IMR-90 (cell line): ENCODE measurements at regions not wholly inside any gene's neighbourhood (a gene's known extent, or its start where the extent isn't known, plus 50 kb on each side); places are given as distances from the start of the nearest gene placed in this dataset.

Experiments used
- ATAC-seq: fragments of 200-7000 bp; cut with Tn5 transposase; 2 replicates; pipeline ENCODE4 v1.9.1; 2020; ENCODE audit warnings: low read depth, mild to moderate bottlenecking, moderate library complexity
- BruUV-seq: library from RNA; stranded (reverse); fragments of 400-500 nt; replicated peaks from 2 replicates; lab custom pipeline; 2021; lab: Mats Ljungman, UMichigan
- CTCF ChIA-PET: fragments of 300-600 bp; formaldehyde crosslinking; extraction: SDS; loops from one replicate; lab custom pipeline; 2021; ENCODE audit warnings: antibody characterized with exemption; lab: Yijun Ruan, JAX
- POLR2A ChIA-PET: fragments of 300-600 bp; sonication (Branson Sonifier 250); formaldehyde crosslinking; loops from one replicate; lab custom pipeline; 2022; ENCODE audit warnings: antibody characterized with exemption; ENCODE audit not compliant: unreplicated experiment; lab: Charles Lee
- DNase-seq: peaks from one replicate; pipeline ENCODE4 v3.0.0; 2013
- H2AFZ ChIP-seq: replicated peaks from 2 replicates; pipeline ENCODE3; 2013; ENCODE audit warnings: low read length, mild to moderate bottlenecking; ENCODE audit not compliant: poor library complexity
- H2AK5ac ChIP-seq: 2 replicates; pipeline ENCODE4 v1.6.1; 2013; ENCODE audit warnings: low read depth, low read length, inconsistent platforms
- H2AK9ac ChIP-seq: replicated peaks from 2 replicates; pipeline ENCODE3; 2013; ENCODE audit warnings: mild to moderate bottlenecking, low read depth, low read length, moderate library complexity; ENCODE audit not compliant: poor library complexity
- H2BK120ac ChIP-seq: 2 replicates; pipeline ENCODE4 v1.6.1; 2013; ENCODE audit warnings: low read depth, low read length, inconsistent platforms
- H2BK15ac ChIP-seq: 3 replicates; pipeline ENCODE4 v1.6.1; 2013; ENCODE audit warnings: low read depth, low read length, inconsistent platforms
- H2BK20ac ChIP-seq: 2 replicates; pipeline ENCODE4 v1.6.1; 2013; ENCODE audit warnings: low read depth, mild to moderate bottlenecking, inconsistent platforms, low read length, moderate library complexity
- H2BK5ac ChIP-seq: 2 replicates; pipeline ENCODE4 v1.6.1; 2013; ENCODE audit warnings: mild to moderate bottlenecking, low read depth, low read length, inconsistent platforms; ENCODE audit not compliant: poor library complexity, severe bottlenecking
- H3K14ac ChIP-seq: replicated peaks from 2 replicates; pipeline ENCODE4 v1.6.1; 2013; ENCODE audit warnings: low read depth, low read length, inconsistent platforms
- H3K18ac ChIP-seq: 2 replicates; pipeline ENCODE4 v1.6.1; 2013; ENCODE audit warnings: low read depth, low read length, control low read depth
- H3K23ac ChIP-seq: 2 replicates; pipeline ENCODE4 v1.6.1; 2013; ENCODE audit warnings: low read depth, low read length, inconsistent platforms
- H3K27ac ChIP-seq: 2 replicates; pipeline ENCODE4 v1.5.1; 2013; ENCODE audit warnings: mild to moderate bottlenecking, control low read depth, low read length; ENCODE audit not compliant: insufficient read depth
- H3K27me3 ChIP-seq: 2 replicates; pipeline ENCODE4 v1.6.1; 2013; ENCODE audit warnings: low read length; ENCODE audit not compliant: control insufficient read depth, insufficient read depth
- H3K36me3 ChIP-seq: 2 replicates; pipeline ENCODE4 v1.6.1; 2013; ENCODE audit warnings: low read length, mixed read lengths; ENCODE audit not compliant: control insufficient read depth, insufficient read depth
- H3K4ac ChIP-seq: 2 replicates; pipeline ENCODE4 v1.6.1; 2013; ENCODE audit warnings: low read depth, low read length, inconsistent platforms
- H3K4me1 ChIP-seq: 2 replicates; pipeline ENCODE4 v1.6.1; 2013; ENCODE audit warnings: low read length, mixed read lengths; ENCODE audit not compliant: control insufficient read depth, insufficient read depth
- H3K4me2 ChIP-seq: 2 replicates; pipeline ENCODE4 v1.6.1; 2013; ENCODE audit warnings: low read depth, mild to moderate bottlenecking, control low read depth, low read length, moderate library complexity
- H3K4me3 ChIP-seq: 2 replicates; pipeline ENCODE4 v1.5.1; 2013; ENCODE audit warnings: low read depth, mild to moderate bottlenecking, control low read depth, low read length, moderate library complexity; ENCODE audit not compliant: insufficient read depth
- H3K56ac ChIP-seq: 2 replicates; pipeline ENCODE4 v1.6.1; 2013; ENCODE audit warnings: low read length, inconsistent platforms; ENCODE audit not compliant: insufficient read depth; ENCODE audit errors: extremely low read depth
- H3K79me1 ChIP-seq, 2 experiments: 2 replicates each; pipeline ENCODE4 v1.6.1; 2013; ENCODE audit warnings: low read length in 2 of 2, inconsistent platforms in 1 of 2, low read depth in 1 of 2
- H3K9ac ChIP-seq: 2 replicates; pipeline ENCODE4 v1.6.1; 2013; ENCODE audit warnings: low read depth, low read length, control low read depth
- H3K9me1 ChIP-seq: 2 replicates; pipeline ENCODE4 v1.6.1; 2013; ENCODE audit warnings: low read length, inconsistent platforms; ENCODE audit not compliant: insufficient read depth
- H3K9me3 ChIP-seq: 2 replicates; pipeline ENCODE4 v1.6.1; 2013; ENCODE audit warnings: low read length; ENCODE audit not compliant: control insufficient read depth, insufficient read depth
- H4K20me1 ChIP-seq: 2 replicates; pipeline ENCODE4 v1.6.1; 2013; ENCODE audit warnings: low read length, inconsistent platforms; ENCODE audit not compliant: insufficient read depth
- H4K5ac ChIP-seq: 2 replicates; pipeline ENCODE4 v1.6.1; 2013; ENCODE audit warnings: mild to moderate bottlenecking, low read depth, low read length, control low read depth
- H4K8ac ChIP-seq, 2 experiments: 2 replicates each; pipeline ENCODE4 v1.6.1; 2013; ENCODE audit warnings: low read depth in 2 of 2, low read length in 2 of 2, control low read depth in 1 of 2, inconsistent platforms in 1 of 2
- H4K91ac ChIP-seq: 2 replicates; pipeline ENCODE4 v1.6.1; 2013; ENCODE audit warnings: low read depth, low read length, inconsistent platforms; ENCODE audit not compliant: insufficient read depth
- CHD1 ChIP-seq: IDR thresholded peaks from 2 replicates; pipeline ENCODE4 v1.6.1; 2012; ENCODE audit warnings: low read depth, low read length, improper control_type of control experiment
- RAD21 ChIP-seq: IDR thresholded peaks from 2 replicates; pipeline ENCODE4 v1.6.1; 2012; ENCODE audit warnings: low read length, improper control_type of control experiment
- SMC3 ChIP-seq: fragments of 150-350 bp; IDR thresholded peaks from 2 replicates; pipeline ENCODE4 v1.6.1; 2016; ENCODE audit warnings: low read depth, mild to moderate bottlenecking, antibody characterized with exemption, low read length, moderate library complexity
- WGBS, 2 experiments: methylation state at CpG; one replicate each; pipeline versions ENCODE4 v1.1.5 to v1.1.7; 2013; ENCODE audit warnings: missing lambda C conversion rate in 2 of 2; ENCODE audit not compliant: insufficient read length in 1 of 2; ENCODE audit errors: extremely low coverage in 2 of 2; 5-methylcytosine and 5-hydroxymethylcytosine counted together
- dilution Hi-C: fragments of 300-500 bp; cut with HindIII; formaldehyde crosslinking; loops from one replicate; pipeline ENCODE4 v1.14.3; 2018; ENCODE audit warnings: low sequenced_read_pairs; ENCODE audit not compliant: unreplicated experiment
- in situ Hi-C: fragments of 300-500 bp; cut with MboI; formaldehyde crosslinking; loops from 3 replicates; pipeline ENCODE4 v1.14.3; 2019; ENCODE audit warnings: low sequenced_read_pairs, inconsistent platforms, mixed read lengths
- intact Hi-C: fragments of 100-400 bp; cut with micrococcal nuclease; formaldehyde crosslinking; loops from 2 replicates; pipeline ENCODE4 v1.10.0; 2022
- TF ChIP-seq, protein P1 (sequence below): conservative IDR thresholded peaks from 2 replicates; pipeline ENCODE4 v1.5.1; 2012; ENCODE audit warnings: mild to moderate bottlenecking, low read depth, low read length, improper control_type of control experiment

DNA sequence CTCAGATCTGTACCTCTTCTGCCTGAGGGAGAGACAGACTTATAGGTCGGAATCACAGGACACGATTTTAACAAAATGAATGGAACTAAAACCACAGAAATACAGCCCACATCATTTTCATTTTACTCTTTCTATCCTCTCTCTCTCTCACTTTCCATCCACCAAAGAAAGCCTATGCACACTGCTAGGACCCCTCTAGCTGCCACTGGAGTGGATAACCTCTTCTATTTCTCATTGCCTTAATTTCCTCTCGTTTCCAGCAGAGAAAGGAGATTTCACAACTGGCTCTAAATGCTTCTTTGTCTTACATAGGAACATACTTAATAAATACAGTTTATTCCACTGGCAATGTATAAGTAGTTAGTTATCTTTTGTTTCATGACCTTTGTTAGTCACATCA lies 867.8 kb upstream of the ADGRL4 start:
- no peak overlapping the region for H2BK20ac ChIP-seq
- TF ChIP-seq SMC3: no peak
- TF ChIP-seq, protein P1, sequence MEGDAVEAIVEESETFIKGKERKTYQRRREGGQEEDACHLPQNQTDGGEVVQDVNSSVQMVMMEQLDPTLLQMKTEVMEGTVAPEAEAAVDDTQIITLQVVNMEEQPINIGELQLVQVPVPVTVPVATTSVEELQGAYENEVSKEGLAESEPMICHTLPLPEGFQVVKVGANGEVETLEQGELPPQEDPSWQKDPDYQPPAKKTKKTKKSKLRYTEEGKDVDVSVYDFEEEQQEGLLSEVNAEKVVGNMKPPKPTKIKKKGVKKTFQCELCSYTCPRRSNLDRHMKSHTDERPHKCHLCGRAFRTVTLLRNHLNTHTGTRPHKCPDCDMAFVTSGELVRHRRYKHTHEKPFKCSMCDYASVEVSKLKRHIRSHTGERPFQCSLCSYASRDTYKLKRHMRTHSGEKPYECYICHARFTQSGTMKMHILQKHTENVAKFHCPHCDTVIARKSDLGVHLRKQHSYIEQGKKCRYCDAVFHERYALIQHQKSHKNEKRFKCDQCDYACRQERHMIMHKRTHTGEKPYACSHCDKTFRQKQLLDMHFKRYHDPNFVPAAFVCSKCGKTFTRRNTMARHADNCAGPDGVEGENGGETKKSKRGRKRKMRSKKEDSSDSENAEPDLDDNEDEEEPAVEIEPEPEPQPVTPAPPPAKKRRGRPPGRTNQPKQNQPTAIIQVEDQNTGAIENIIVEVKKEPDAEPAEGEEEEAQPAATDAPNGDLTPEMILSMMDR: peak; percentile 23; the same call in 1 of the 2 replicates
- no peak for TF ChIP-seq CHD1
- peak; percentile 24; the same call in 1 of the 2 replicates for TF ChIP-seq RAD21
- H2AFZ ChIP-seq: no peak overlapping the region
- no peak overlapping the region for H2AK9ac ChIP-seq
- H3K4me1 ChIP-seq: no peaks in the 10 kb centered on the region
- no peak overlapping the region for H3K4me2 ChIP-seq
- POLR2A ChIA-PET: no interaction called here
- WGBS, 2 experiments: no CpG with 5 or more reads among the region's 3 CpGs
- H2AK5ac ChIP-seq: no peak overlapping the region
- no TSS peak for BruUV-seq
- DNase-seq (peak; percentile 6), ATAC-seq (no peak)
- H2BK15ac ChIP-seq: no peak overlapping the region
- H4K8ac ChIP-seq: no peak overlapping the region
- dilution Hi-C loops (no loop called here), in situ Hi-C loops (no loop called here), intact Hi-C loops (no loop called here)
- no peak overlapping the region for H3K9ac ChIP-seq
- H3K4ac ChIP-seq: no peak overlapping the region
- H4K5ac ChIP-seq: no peak overlapping the region
- no peaks in the 10 kb centered on the region for H3K36me3 ChIP-seq
- H3K27me3 ChIP-seq: no peaks in the 10 kb centered on the region
- no peak overlapping the region for H2BK120ac ChIP-seq
- H3K4me3 ChIP-seq: no peak overlapping the region
- H2BK5ac ChIP-seq: no peak overlapping the region
- no peak overlapping the region for H3K56ac ChIP-seq
- H3K27ac ChIP-seq: no peak overlapping the region
- H3K18ac ChIP-seq: no peak overlapping the region
- no peaks in the 10 kb centered on the region for H3K9me1 ChIP-seq
- H3K14ac ChIP-seq: no peak overlapping the region
- CTCF ChIA-PET: no interaction called here
- H4K91ac ChIP-seq: no peak overlapping the region
- H3K79me1 ChIP-seq: no peaks in the 10 kb centered on the region
- no peaks in the 10 kb centered on the region for H4K20me1 ChIP-seq
- no peak overlapping the region for H3K23ac ChIP-seq
- H3K9me3 ChIP-seq: peaks cover 2% of the 10 kb centered on the region; the same call in 1 of the 2 replicates
